HG03565 (cell line): ENCODE measurements at regions not wholly inside any gene's neighbourhood (a gene's known extent, or its start where the extent isn't known, plus 50 kb on each side); places are given as distances from the start of the nearest gene placed in this dataset.
"Not testable (repeated sequence)": the region's sequence is repeated elsewhere in the genome, so short reads cannot be mapped to it uniquely, and the experiment has no call there.

Experiments
- ATAC-seq: cut with Tn5 transposase; IDR thresholded peaks from one replicate; pipeline ENCODE4 v1.9.1; 2021; ENCODE audit warnings: mild to moderate bottlenecking, moderate library complexity; ENCODE audit not compliant: unreplicated experiment

- no peak for ATAC-seq
Measured at GRCh38 chr5:67817652-67818051, 397.9 kb upstream of the PIK3R1 start.

DNA sequence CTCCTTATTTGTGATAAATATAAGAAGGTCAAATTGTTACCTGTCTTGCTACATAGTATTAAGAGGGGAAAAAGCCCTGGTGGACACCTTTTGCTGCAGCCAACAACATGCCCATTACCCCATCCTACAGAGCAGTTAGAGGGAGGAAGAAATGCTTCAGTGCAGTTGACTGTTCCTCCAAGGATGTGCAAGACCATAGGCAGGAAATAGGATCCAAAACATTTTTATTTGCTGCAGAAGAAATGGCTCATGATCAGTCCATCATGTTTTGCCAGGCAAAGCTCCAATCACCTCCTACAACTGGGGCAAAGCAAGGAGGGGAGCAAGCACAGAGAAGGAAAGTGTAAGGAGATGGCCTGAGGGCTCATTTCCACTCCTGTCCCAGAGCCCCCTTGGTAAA, 399.1 kb upstream of the PIK3R1 start:
- ATAC-seq = no peak

- ATAC-seq = no peak
Measured at GRCh38 chr5:67815455-67816391, 399.8 kb upstream of the PIK3R1 start.

GRCh38 chr5:67814569-67815311, 400.8 kb upstream of the PIK3R1 start:
- ATAC-seq = no peak

DNA sequence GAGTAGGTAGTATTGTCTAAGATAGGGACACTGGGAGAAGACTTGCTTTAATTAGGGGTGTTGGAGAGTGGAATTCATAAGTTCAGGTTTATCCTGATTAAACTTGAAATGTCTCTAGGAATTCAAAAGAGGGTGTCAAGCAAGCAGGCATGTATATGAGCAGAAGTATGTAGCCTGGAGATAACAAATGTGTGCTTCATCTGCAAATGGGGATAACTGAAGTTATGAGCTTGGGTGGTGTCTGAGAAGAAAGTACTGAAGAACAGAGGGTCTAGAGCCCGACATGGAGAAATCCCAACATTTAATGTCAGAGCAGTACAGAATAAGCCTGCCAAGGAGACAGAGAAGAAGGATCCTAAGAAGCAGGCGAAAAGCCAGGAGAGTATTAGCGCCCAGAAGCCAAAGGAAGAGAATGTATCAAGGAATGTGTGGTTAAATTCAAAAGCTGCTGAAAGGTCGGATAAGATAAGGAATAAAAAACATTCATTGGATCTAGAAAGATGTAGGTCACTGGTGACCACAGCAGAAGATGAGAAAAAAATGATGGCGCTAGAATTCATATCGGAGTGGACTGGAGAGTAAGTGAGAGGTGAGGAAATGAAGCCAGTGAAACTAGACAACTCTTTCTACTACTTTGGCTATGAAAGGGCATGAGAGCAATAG, 401.5 kb upstream of the PIK3R1 start:
- no peak for ATAC-seq

- ATAC-seq = peak; percentile 34
Measured at GRCh38 chr5:67809589-67809988, 406.0 kb upstream of the PIK3R1 start.

GRCh38 chr5:67808340-67808739, 407.2 kb upstream of the PIK3R1 start:
- no peak for ATAC-seq

GRCh38 chr5:67807439-67807888, 408.1 kb upstream of the PIK3R1 start:
- ATAC-seq = peak; percentile 51

GRCh38 chr5:67806654-67807438, 408.7 kb upstream of the PIK3R1 start:
- ATAC-seq = no peak

GRCh38 chr5:67805666-67806348, 409.7 kb upstream of the PIK3R1 start:
- ATAC-seq = no peak

DNA sequence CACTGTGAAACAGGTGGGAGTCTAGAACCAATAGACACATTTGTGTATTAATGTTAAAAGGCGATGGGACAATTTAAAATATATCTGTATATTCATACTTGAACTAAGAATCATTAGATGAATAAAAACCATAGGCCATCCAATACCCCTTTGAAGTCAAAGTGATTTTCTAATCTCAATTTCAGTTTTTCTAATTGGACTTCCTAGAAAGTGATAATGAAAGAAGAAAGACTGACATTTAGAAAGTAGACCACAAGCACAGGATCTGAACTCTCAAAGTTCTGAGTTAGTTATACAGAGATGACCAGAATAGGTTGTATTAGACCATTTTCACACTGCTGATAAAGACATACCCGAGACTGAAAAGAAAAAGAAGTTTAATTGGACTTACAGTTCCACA, 412.8 kb upstream of the PIK3R1 start:
- ATAC-seq = peak; percentile 55

DNA sequence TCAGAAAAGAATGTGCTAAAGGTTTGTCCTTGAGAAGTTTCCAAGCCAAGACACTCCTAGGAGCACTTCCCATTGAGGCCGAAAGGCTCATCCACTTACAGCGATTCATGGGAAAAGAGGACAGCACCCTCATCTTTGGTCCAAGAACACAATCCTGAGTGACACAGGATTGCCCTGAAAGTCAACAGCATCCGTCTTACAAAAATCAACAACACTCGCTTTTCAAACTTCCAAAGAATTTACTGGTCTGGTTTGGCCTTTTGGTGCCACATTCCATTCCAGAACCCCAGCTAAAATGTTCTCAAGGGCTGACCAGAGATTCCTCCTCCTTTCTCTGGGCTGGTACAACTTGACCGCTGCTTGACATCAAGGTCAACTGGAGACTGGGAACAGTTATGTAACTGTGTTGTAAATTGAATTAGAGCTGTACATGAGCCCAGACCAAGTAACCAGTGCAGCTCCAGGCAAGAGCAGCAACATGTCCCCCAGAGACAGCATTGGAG, 415.8 kb upstream of the PIK3R1 start:
- no peak for ATAC-seq

DNA sequence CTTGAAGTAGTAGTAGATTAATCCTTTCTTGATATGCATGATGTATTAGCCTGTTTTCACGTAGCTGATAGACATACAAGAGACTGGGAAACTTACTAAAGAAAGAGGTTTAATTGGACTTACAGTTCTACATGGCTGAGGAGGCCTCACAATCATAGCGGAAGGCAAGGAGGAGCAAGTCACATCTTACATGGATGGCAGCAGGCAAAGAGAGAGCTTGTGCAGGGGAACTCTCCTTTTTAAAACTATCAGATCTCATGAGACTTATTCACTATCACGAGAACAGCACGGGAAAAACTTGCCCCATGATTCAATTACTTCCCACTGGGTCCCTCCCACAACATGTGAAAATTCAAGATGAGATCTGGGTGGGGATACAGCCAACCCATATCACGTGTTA, 417.1 kb upstream of the PIK3R1 start:
- not testable (repeated sequence) for ATAC-seq

GRCh38 chr5:67795781-67796477, 419.6 kb upstream of the PIK3R1 start:
- ATAC-seq = no peak

GRCh38 chr5:67793966-67794365, 421.6 kb upstream of the PIK3R1 start:
- no peak for ATAC-seq

DNA sequence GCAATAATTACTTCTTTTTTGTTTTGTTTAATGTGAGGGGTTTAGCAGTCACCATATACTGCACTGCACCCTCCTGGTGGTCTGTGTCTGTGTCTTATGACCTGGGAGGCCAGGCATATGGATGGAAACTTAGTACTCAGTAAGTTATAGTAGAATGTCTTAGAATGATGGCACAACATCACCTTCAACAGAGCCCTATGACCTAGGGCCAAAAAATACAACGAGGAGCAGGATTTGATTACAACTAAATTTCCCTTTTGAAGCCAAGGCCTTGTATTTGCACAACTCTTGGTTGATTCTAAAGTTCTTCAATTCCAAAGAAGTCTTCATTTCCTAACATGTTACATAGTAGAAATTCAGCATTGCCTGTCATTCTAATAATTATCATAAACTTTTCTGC, 422.1 kb upstream of the PIK3R1 start:
- ATAC-seq = no peak

GRCh38 chr5:67792891-67793290, 422.7 kb upstream of the PIK3R1 start:
- no peak for ATAC-seq

DNA sequence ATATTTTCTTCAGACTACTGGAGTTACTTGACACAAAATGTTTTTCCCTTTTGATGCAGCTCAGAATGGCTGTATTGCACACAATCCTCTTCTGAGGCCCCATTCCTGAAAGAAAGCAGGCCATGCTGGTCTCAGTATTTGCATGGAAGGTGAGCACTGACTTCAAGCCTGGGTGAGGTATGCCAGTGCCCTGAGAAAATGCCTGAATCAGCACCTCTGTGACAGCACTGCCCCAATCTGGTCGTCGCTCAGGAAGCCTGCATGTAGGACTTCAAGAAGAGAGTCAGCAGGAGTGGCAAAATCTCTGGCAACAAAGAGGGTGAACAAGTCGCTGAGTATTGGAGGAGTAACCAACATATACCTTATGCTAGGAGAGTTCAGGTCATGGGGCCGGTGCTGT, 425.2 kb upstream of the PIK3R1 start:
- no peak for ATAC-seq

DNA sequence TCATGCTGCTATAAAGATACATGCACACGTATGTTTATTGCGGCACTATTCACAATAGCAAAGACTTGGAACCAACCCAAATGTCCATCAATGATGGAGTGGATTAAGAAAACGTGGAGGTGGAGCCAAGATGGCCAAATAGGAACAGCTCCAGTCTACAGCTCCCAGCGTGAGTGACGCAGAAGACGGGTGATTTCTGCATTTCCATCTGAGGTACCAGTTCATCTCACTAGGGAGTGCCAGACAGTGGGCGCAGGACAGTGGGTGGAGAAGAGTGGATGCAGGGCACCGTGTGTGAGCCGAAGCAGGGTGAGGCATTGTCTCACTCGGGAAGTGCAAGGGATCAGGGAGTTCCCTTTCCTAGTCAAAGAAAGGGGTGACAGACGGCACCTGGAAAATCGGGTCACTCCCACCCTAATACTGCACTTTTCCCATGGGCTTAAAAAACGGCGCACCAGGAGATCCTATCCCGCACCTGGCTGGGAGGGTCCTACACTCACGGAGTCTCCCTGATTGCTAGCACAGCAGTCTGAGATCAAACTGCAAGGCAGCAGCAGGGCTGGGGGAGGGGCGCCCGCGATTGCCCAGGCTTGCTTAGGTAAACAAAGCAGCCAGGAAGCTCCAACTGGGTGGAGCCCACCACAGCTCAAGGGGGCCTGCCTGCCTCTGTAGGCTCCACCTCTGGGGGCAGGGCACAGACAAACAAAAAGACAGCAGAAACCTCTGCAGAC, 435.5 kb upstream of the PIK3R1 start:
- ATAC-seq = not testable (repeated sequence)
